KMS-11 (cell line): ENCODE measurements at regions not wholly inside any gene's neighbourhood (a gene's known extent, or its start where the extent isn't known, plus 50 kb on each side); places are given as distances from the start of the nearest gene placed in this dataset.

ENCODE experiments used
- H2AFZ ChIP-seq: fragments of 200-600 bp; sonication (generic); 2 replicates; pipeline ENCODE4 v1.6.1; 2016; ENCODE audit warnings: antibody characterized with exemption, mixed run types, low read depth
- H3K27ac ChIP-seq: fragments of 200-600 bp; sonication (generic); 2 replicates; pipeline ENCODE4 v1.6.1; 2016; ENCODE audit warnings: mild to moderate bottlenecking, mixed run types
- H3K27me3 ChIP-seq: fragments of 200-600 bp; sonication (generic); 2 replicates; pipeline ENCODE4 v1.6.1; 2017; ENCODE audit warnings: mild to moderate bottlenecking, low read depth, mixed run types, moderate library complexity; ENCODE audit not compliant: insufficient read depth
- H3K36me3 ChIP-seq: fragments of 200-600 bp; sonication (generic); 2 replicates; pipeline ENCODE4 v1.6.1; 2017; ENCODE audit warnings: mild to moderate bottlenecking, mixed run types; ENCODE audit not compliant: insufficient read depth
- H3K4me1 ChIP-seq: fragments of 200-600 bp; sonication (generic); 2 replicates; pipeline ENCODE4 v1.6.1; 2016; ENCODE audit warnings: mild to moderate bottlenecking, low read depth, mixed run types; ENCODE audit not compliant: poor library complexity, severe bottlenecking
- H3K4me2 ChIP-seq: fragments of 200-600 bp; sonication (generic); 2 replicates; pipeline ENCODE4 v1.7.0; 2016; ENCODE audit warnings: mild to moderate bottlenecking, mixed run types
- H3K4me3 ChIP-seq: fragments of 200-600 bp; sonication (generic); IDR thresholded peaks from 2 replicates; pipeline ENCODE4 v1.6.1; 2017; ENCODE audit warnings: low read depth, low read length, mixed read lengths; ENCODE audit not compliant: insufficient read depth
- H3K79me2 ChIP-seq: fragments of 200-600 bp; sonication (generic); 2 replicates; pipeline ENCODE4 v1.6.1; 2016; ENCODE audit warnings: low read depth, mixed run types; ENCODE audit not compliant: insufficient read depth
- H3K9ac ChIP-seq: fragments of 200-600 bp; sonication (generic); 2 replicates; pipeline ENCODE4 v1.6.1; 2016; ENCODE audit warnings: mild to moderate bottlenecking, mixed run types
- H4K20me1 ChIP-seq: fragments of 200-600 bp; sonication (generic); 2 replicates; pipeline ENCODE4 v1.6.1; 2016; ENCODE audit warnings: mild to moderate bottlenecking, mixed run types; ENCODE audit not compliant: insufficient read depth
- TF ChIP-seq, protein P1 (sequence below): fragments of 200-600 bp; sonication (generic); conservative IDR thresholded peaks from 2 replicates; pipeline ENCODE4 v1.6.1; 2017; ENCODE audit warnings: low read depth, mild to moderate bottlenecking, antibody characterized with exemption, low read length, moderate library complexity, mixed read lengths

DNA sequence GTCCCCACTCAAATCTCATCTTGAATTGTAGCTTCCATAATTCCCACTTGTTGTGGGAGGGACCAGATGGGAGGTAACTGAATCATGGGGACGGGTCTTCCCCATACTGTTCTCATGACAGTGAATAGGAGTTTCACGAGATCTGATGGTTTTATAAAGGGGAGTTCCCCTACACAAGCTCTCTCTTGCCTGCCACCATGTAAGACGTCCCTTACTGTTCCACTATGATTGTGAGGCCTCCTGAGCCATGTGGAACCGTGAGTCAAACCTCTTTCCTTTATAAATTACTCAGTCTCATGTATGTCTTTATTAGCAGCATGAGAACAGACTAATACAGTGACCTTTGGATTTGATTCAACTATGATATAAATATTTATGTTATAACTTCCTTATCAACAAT lies 78.0 kb downstream of the CYRIA start:
- H3K4me3 ChIP-seq = no peak overlapping the region
- no peak overlapping the region for H3K9ac ChIP-seq
- H3K27me3 ChIP-seq = no peaks in the 10 kb centered on the region
- H4K20me1 ChIP-seq = no peaks in the 10 kb centered on the region
- no peak overlapping the region for H2AFZ ChIP-seq
- H3K27ac ChIP-seq = no peak overlapping the region
- no peaks in the 10 kb centered on the region for H3K79me2 ChIP-seq
- TF ChIP-seq, protein P1, sequence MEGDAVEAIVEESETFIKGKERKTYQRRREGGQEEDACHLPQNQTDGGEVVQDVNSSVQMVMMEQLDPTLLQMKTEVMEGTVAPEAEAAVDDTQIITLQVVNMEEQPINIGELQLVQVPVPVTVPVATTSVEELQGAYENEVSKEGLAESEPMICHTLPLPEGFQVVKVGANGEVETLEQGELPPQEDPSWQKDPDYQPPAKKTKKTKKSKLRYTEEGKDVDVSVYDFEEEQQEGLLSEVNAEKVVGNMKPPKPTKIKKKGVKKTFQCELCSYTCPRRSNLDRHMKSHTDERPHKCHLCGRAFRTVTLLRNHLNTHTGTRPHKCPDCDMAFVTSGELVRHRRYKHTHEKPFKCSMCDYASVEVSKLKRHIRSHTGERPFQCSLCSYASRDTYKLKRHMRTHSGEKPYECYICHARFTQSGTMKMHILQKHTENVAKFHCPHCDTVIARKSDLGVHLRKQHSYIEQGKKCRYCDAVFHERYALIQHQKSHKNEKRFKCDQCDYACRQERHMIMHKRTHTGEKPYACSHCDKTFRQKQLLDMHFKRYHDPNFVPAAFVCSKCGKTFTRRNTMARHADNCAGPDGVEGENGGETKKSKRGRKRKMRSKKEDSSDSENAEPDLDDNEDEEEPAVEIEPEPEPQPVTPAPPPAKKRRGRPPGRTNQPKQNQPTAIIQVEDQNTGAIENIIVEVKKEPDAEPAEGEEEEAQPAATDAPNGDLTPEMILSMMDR = no peak
- H3K4me1 ChIP-seq = no peaks in the 10 kb centered on the region
- no peaks in the 10 kb centered on the region for H3K36me3 ChIP-seq
- no peak overlapping the region for H3K4me2 ChIP-seq

DNA sequence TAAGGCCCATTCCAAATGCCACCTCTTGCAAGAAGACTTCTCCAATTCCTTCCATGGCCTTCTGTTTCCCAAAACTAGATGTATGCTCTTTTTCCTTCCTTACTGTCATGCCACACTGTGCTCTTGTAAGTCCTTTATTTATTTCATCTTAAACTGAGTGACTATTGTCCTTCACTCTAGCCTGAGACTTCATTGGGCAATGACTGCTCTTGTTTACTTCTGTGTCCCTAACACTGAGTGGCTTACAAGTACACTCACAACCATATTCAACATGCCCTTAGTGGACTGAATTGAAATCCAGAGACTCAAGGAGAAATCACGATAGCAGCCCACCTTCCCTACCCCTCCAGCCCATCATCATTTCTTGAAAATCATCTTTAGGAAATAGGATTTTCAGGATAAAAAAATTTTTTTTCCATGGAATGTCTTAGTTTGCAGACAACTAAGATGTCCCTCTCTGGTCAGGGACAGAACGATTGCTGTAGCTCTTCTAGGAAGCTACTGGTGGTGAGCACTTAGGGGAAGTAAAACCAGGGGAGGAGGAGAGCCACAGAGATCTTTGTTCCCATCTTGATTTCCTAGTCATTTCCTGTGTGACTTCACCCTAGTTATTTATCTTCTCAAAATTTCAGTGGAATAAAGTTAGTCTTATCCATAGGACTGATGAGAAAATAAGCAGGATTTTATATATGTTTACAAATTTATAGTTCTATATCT lies 80.7 kb downstream of the CYRIA start:
- Histone ChIP-seq H3K27me3 (no peaks in the 10 kb centered on the region), H2AFZ (no peak overlapping the region), H3K36me3 (no peaks in the 10 kb centered on the region), H3K9ac (no peak overlapping the region), H4K20me1 (no peaks in the 10 kb centered on the region), H3K4me3 (no peak overlapping the region), H3K79me2 (no peaks in the 10 kb centered on the region), H3K4me1 (no peaks in the 10 kb centered on the region), H3K27ac (no peak overlapping the region), H3K4me2 (no peak overlapping the region)
- TF ChIP-seq, protein P1 = no peak

- H3K4me1 ChIP-seq = no peaks in the 10 kb centered on the region
- TF ChIP-seq, protein P1 = no peak
- no peaks in the 10 kb centered on the region for H3K79me2 ChIP-seq
- H3K4me2 ChIP-seq = no peak overlapping the region
- no peaks in the 10 kb centered on the region for H3K36me3 ChIP-seq
- H3K27me3 ChIP-seq = no peaks in the 10 kb centered on the region
- no peak overlapping the region for H3K4me3 ChIP-seq
- H3K27ac ChIP-seq = no peak overlapping the region
- no peak overlapping the region for H3K9ac ChIP-seq
- H2AFZ ChIP-seq = no peak overlapping the region
- no peaks in the 10 kb centered on the region for H4K20me1 ChIP-seq
These were observed 81.5 kb downstream of the CYRIA start for GRCh38 chr2:16584084-16584483.

GRCh38 chr2:16581241-16581640 lies 84.4 kb downstream of the CYRIA start:
- Histone ChIP-seq H3K27ac (no peak overlapping the region), H3K4me2 (no peak overlapping the region)

More at GRCh38 chr2:16581241-16581640, 84.4 kb downstream of the CYRIA start:
- Histone ChIP-seq H2AFZ (no peak overlapping the region), H4K20me1 (no peaks in the 10 kb centered on the region), H3K9ac (no peak overlapping the region), H3K4me1 (no peaks in the 10 kb centered on the region), H3K79me2 (no peaks in the 10 kb centered on the region), H3K27me3 (no peaks in the 10 kb centered on the region), H3K36me3 (no peaks in the 10 kb centered on the region), H3K4me3 (no peak overlapping the region)
- TF ChIP-seq, protein P1 = no peak
